ENCODE measurements at regions not wholly inside any gene's neighbourhood (a gene's known extent, or its start where the extent isn't known, plus 50 kb on each side); places are given as distances from the start of the nearest gene placed in this dataset.

GRCh38 chr6:143598466-143599080 is 79.2 kb upstream of the PHACTR2 start:
- H3K36me3 ChIP-seq = no peaks in the 10 kb centered on the region
- H3K9me3 ChIP-seq = peaks cover 0 to 7% (median 0%) of the 10 kb centered on the region in 8 donors
- H3K4me3 ChIP-seq = no peak overlapping the region
- no peaks in the 10 kb centered on the region for H3K27me3 ChIP-seq (replicated peaks in 1 of 7)
- H3K4me1 ChIP-seq = peaks cover 0 to 21% (median 6%) of the 10 kb centered on the region in 6 donors
- intact Hi-C loops (cut with DNase I; ENCODE audit: low total_unique reads) = no loop called here
- TF ChIP-seq POLR2A (IDR thresholded peaks at IDR 0.05) = no peak
- no peak for TF ChIP-seq POLR2AphosphoS5 (IDR thresholded peaks at IDR 0.05)
- TF ChIP-seq CTCF (IDR thresholded peaks at IDR 0.05 in 8 of 11, conservative IDR thresholded peaks at IDR 0.05 in 3 of 11) = no peak
- DNase-seq = no peak
- 31 to 45% (median 42%) methylated on average over 3 of the region's 3 CpGs for WGBS, 5 donors
- peak overlapping the region in 7 of 8 donors; percentile 35 to 69 (median 50) for H3K27ac ChIP-seq

- H3K27ac ChIP-seq = no peak overlapping the region
- H3K9me3 ChIP-seq = peaks cover 0 to 7% (median 0%) of the 10 kb centered on the region in 8 donors
- no peak overlapping the region for H3K4me3 ChIP-seq
- no peaks in the 10 kb centered on the region for H3K27me3 ChIP-seq (replicated peaks in 1 of 7)
- no peak for DNase-seq
- WGBS, 5 donors = 55 to 73% (median 67%) methylated on average over 4 of the region's 4 CpGs
- no peaks in the 10 kb centered on the region for H3K36me3 ChIP-seq
- H3K4me1 ChIP-seq = peaks cover 0 to 21% (median 6%) of the 10 kb centered on the region in 6 donors
- intact Hi-C loops (cut with DNase I; ENCODE audit: low total_unique reads) = no loop called here
- TF ChIP-seq POLR2AphosphoS5 (IDR thresholded peaks at IDR 0.05) (no peak), CTCF (IDR thresholded peaks at IDR 0.05 in 8 of 11, conservative IDR thresholded peaks at IDR 0.05 in 3 of 11) (no peak), POLR2A (IDR thresholded peaks at IDR 0.05) (no peak)
Observed at GRCh38 chr6:143596866-143597265, 80.9 kb upstream of the PHACTR2 start.

- intact Hi-C loops (cut with DNase I; ENCODE audit: low total_unique reads) = no loop called here
- no peak for TF ChIP-seq POLR2AphosphoS5 (IDR thresholded peaks at IDR 0.05)
- no peak for TF ChIP-seq CTCF (IDR thresholded peaks at IDR 0.05 in 8 of 11, conservative IDR thresholded peaks at IDR 0.05 in 3 of 11)
- no peak for TF ChIP-seq POLR2A (IDR thresholded peaks at IDR 0.05)
- Histone ChIP-seq H3K4me3 (no peak overlapping the region), H3K27me3 (replicated peaks in 1 of 7) (no peaks in the 10 kb centered on the region), H3K4me1 (peaks cover 0 to 21% (median 6%) of the 10 kb centered on the region in 6 donors), H3K9me3 (peaks cover 0 to 7% (median 0%) of the 10 kb centered on the region in 8 donors), H3K36me3 (no peaks in the 10 kb centered on the region), H3K27ac (no peak overlapping the region)
- 75 to 87% (median 86%) methylated on average over 5 of the region's 5 CpGs for WGBS, 5 donors
- DNase-seq = no peak
Observed at GRCh38 chr6:143595251-143596036, 82.3 kb upstream of the PHACTR2 start.

GRCh38 chr6:143594647-143595046 is 83.1 kb upstream of the PHACTR2 start:
- H3K36me3 ChIP-seq = no peaks in the 10 kb centered on the region
- WGBS, 5 donors = 81 to 92% (median 86%) methylated on average over 4 of the region's 4 CpGs
- TF ChIP-seq CTCF (IDR thresholded peaks at IDR 0.05 in 8 of 11, conservative IDR thresholded peaks at IDR 0.05 in 3 of 11) (no peak), POLR2AphosphoS5 (IDR thresholded peaks at IDR 0.05) (no peak), POLR2A (IDR thresholded peaks at IDR 0.05) (no peak)
- peaks cover 0 to 21% (median 6%) of the 10 kb centered on the region in 6 donors for H3K4me1 ChIP-seq
- H3K9me3 ChIP-seq = peaks cover 0 to 7% (median 0%) of the 10 kb centered on the region in 8 donors
- H3K27ac ChIP-seq = no peak overlapping the region
- H3K27me3 ChIP-seq (replicated peaks in 1 of 7) = no peaks in the 10 kb centered on the region
- intact Hi-C loops (cut with DNase I; ENCODE audit: low total_unique reads) = no loop called here
- no peak overlapping the region for H3K4me3 ChIP-seq
- no peak for DNase-seq
